ENCODE measurements at regions not wholly inside any gene's neighbourhood (a gene's known extent, or its start where the extent isn't known, plus 50 kb on each side); places are given as distances from the start of the nearest gene placed in this dataset.

DNA sequence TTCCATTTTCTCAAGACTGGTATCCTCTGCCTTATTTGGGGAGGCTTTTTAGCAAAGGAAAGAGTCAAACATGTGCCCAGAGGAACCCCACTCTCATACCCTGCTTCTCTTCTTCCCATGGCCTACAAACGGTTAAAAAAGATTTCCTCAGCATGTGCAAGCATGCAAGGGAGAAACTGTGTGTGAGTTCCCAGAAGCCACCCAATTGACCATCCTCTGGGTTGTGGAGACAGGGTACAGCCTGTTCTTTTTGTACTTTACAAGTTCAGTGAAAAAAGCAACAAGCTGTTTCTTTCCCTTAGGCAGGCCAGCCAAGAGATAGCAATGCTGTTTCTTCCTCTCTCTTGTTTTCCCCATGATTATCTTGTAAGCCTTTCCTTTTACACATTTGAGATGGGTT lies 68.8 kb upstream of the MTPN start:
- ATAC-seq (peak; percentile 24), DNase-seq (ENCODE audit: missing footprints) (no peak)
- intact Hi-C loops (cut with DNase I): no loop called here

DNA sequence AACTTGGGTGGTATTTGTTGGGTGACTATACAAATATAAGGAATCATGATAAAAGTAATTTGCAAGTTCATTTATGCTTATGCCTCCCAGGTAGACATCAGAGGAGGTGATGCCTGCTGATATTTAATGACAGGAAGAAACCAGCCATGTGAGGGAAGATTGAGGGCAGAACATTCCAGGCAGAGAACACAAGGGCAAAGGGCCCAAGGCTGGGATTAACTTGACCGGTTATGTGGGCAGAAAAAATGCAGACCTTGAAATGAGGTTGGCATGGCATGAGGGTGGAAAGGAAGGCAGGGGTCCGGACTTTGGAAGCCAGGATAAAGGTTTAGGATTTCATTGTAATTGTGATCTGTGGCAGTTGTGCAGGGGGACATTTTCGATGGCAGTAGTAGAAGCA lies 68.0 kb upstream of the MTPN start:
- intact Hi-C loops (cut with DNase I): no loop called here
- DNase-seq (ENCODE audit: missing footprints) (no peak), ATAC-seq (no peak)

- intact Hi-C loops (cut with DNase I): no loop called here
- DNase-seq (ENCODE audit: missing footprints) (no peak), ATAC-seq (no peak)
Measured at GRCh38 chr7:136039577-136040345, 62.6 kb upstream of the MTPN start.

DNA sequence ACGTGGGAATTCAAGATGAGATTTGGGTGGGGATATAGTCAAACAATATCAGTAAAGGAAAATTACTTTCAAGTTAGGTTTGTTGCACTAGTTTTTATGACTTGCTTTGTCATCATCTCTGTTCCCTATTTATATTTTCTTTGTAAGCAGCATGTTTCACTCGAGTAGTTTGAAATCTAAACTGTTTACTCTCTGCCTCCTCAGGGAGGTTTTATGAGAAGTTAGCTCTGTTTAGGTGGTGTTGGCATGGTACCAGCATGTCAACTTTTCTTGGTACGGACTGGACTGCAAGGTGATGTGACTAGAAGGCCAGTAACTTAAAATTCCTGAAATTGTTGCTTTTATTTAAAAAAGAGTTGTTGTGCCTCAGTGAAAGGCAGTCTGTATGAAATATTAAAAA lies 59.2 kb upstream of the MTPN start:
- intact Hi-C loops (cut with DNase I): loop anchor here (2.0 kb wide), 1 partner anchor 50 kb away; no protein-coding TSS in a partner anchor
- no peak for ATAC-seq
- no peak for DNase-seq (ENCODE audit: missing footprints)

DNA sequence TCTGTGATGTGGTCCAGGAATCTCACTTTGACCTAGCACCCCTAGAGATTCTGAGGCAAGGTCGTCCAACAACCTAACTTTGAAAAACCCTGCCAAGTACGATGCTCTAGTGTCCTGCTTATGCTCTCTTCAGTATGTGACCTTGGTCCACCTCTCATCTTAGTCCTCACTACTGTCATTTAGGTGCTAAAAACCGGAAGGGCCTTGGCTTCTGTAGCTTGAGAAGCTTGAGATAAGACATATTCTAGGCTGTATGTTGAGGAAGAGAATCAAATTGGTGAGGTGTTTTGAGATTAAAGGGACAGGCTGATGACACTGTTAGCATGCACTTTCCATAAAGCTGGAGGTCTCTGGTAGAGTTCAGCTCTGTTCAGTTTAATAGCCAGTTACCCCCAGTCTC lies 57.0 kb upstream of the MTPN start:
- ATAC-seq (peak; percentile 84), DNase-seq (ENCODE audit: missing footprints) (no peak)
- intact Hi-C loops (cut with DNase I): loop anchor here (5.0 kb wide), 1 partner anchor 838 kb away; no protein-coding TSS in a partner anchor

GRCh38 chr7:136033413-136034031 lies 56.4 kb upstream of the MTPN start:
- ATAC-seq (peak; percentile 90), DNase-seq (ENCODE audit: missing footprints) (no peak)
- intact Hi-C loops (cut with DNase I): loop anchor here (5.0 kb wide), 1 partner anchor 839 kb away; no protein-coding TSS in a partner anchor

GRCh38 chr7:136030867-136031318 lies 53.7 kb upstream of the MTPN start:
- intact Hi-C loops (cut with DNase I): loop anchor here (5.0 kb wide), 1 partner anchor 841 kb away; no protein-coding TSS in a partner anchor
- DNase-seq (ENCODE audit: missing footprints) (no peak), ATAC-seq (no peak)

DNA sequence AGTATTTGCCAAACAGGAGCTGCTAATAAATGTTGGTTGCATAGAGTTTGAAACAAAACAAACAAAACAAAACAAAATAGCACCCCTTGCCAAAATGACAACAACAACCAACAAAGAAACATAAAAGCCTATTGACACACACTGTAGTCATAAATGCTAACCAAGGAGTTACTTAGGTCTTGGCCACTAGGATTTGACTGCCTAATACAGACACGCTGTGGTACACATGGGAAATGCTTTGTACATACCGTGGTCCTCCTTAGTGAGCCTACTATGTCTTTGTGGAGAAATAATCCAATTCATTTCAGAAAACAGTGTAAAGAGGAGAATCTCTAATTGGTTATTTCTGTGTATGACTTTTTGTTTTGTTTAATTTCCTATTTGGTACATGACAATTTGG lies 53.2 kb upstream of the MTPN start:
- intact Hi-C loops (cut with DNase I): loop anchor here (5.0 kb wide), 1 partner anchor 842 kb away; no protein-coding TSS in a partner anchor
- ATAC-seq: no peak
- DNase-seq (ENCODE audit: missing footprints): no peak

DNA sequence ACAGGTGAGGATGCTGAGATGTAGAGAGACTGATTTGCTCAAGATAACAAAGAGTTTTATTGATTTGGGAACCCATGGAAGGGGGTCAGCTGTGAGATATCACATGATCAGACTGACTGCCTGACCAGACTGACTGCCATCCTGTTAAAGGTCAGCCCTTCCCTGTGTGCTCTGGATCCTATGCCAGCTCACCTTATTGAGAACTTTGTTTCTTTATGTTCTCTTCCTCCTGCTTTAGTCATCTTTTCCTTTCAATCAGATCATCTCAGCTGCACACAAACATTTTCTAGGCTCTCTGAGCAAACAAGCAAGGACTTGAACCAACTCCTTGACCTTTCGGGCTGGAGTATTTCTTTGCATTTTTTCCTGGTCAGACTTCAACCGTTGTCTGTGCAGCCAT lies 50.0 kb upstream of the MTPN start:
- intact Hi-C loops (cut with DNase I): no loop called here
- DNase-seq (ENCODE audit: missing footprints): no peak
- no peak for ATAC-seq
